ENCODE measurements at regions not wholly inside any gene's neighbourhood (a gene's known extent, or its start where the extent isn't known, plus 50 kb on each side); places are given as distances from the start of the nearest gene placed in this dataset.

DNA sequence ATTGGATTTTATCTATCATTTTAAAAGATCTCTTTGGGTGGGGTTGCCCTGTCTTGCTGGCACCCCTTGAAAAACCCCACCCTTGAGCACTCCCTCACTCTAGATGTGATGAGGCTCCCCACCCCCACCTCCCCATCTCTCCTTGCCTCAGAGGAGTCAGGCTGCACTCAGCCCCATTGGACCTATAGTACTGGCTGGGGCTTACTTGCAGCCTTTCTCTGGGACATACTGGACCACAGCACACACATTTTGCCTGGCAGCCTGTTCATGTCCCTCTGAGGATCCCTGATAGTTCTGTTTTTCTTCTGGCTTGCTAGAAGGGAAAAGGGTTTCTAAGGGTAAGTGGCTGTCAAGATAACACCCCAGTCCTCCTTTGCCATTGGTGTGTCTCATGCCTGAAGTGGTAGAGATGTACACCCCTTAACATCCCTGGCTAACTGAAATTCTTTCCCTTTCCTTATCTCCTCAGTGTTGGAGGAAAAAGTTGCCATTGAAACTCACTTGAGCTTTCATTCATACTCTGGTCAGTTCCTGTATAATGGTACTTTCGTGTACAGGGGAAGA is 553.4 kb upstream of the CITED2 start:
- H3K4me3 Mint-ChIP-seq = no peak overlapping the region
- H3K27ac Mint-ChIP-seq = peak overlapping the region; percentile 41; the same call in 1 of the 2 replicates
- peaks cover 52% of the 10 kb centered on the region for H3K4me1 Mint-ChIP-seq (ENCODE audit: low read depth)
- H3K36me3 Mint-ChIP-seq (ENCODE audit: low read depth) = 0 out of 2 replicates have a peak, but pooled peaks cover 3% of the 10 kb centered on the region
- no peak for DNase-seq
- TF ChIP-seq CTCF (IDR thresholded peaks at IDR 0.05) = no peak
- H3K9me3 Mint-ChIP-seq = no peaks in the 10 kb centered on the region
- H3K27me3 Mint-ChIP-seq (ENCODE audit: insufficient read depth) = peaks cover 2% of the 10 kb centered on the region; the same call in 1 of the 2 replicates

DNA sequence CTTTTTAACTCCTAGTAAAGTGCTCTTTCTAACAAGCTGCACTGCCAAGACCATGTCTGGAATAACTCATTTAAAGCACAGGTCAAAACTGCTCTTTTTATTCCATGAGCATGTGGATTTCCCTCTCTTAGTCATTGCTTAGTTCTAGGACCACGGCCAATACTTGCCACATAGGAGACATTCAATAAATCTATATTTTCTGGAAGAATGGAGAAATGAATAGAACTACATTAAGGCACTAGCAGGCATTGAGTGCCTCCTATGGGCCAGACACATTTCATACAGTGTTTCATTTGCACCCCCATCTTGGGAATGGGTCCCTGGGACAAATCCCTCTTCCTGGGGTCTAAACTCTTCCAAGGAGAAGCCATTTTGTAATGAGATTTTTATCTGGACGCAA is 552.8 kb upstream of the CITED2 start:
- Mint-ChIP-seq H3K4me3 (no peak overlapping the region), H3K27ac (peak overlapping the region; percentile 77), H3K27me3 (ENCODE audit: insufficient read depth) (peaks cover 2% of the 10 kb centered on the region; the same call in 1 of the 2 replicates), H3K36me3 (ENCODE audit: low read depth) (0 out of 2 replicates have a peak, but pooled peaks cover 3% of the 10 kb centered on the region), H3K4me1 (ENCODE audit: low read depth) (peaks cover 52% of the 10 kb centered on the region), H3K9me3 (no peaks in the 10 kb centered on the region)
- TF ChIP-seq CTCF (IDR thresholded peaks at IDR 0.05) = peak; percentile 71
- peak; percentile 81 for DNase-seq

GRCh38 chr6:139926711-139927110 is 552.3 kb upstream of the CITED2 start:
- TF ChIP-seq CTCF (IDR thresholded peaks at IDR 0.05) = no peak

DNA sequence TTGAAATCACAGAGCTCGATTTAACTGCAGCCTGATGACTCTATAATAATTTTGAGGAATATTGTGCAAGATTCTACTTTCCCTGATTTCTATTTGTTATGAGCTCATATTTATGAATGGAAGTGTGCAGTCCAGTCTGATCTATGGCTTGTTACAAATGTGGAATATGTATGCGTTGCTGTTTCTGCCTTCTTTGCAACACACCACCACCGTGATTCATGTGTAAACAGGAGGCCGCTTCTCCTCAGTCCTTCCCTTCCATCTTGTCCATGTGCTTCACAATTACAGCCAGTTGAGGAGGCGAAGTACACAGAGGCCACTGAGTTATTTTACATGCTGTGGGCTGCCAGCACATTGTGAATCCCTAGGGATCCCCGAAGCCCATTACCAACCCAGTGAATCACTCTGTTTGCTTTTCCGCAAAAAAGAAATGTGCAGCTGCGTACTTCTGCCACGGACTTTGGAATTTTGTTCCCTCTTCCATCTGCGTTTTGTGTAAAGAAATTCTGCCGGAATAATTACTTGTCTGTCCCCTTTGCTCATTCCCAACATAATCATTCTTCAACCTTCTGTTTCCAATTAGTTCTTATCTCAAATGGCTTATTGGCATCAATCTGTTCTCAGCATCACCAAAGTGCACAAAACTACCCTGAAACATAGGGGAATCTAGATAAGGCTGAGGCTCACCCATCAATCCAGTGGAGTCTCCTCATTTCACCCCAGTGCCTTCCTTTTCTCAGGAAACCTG is 551.6 kb upstream of the CITED2 start:
- peaks cover 2% of the 10 kb centered on the region; the same call in 1 of the 2 replicates for H3K27me3 Mint-ChIP-seq (ENCODE audit: insufficient read depth)
- peak overlapping the region; percentile 77 for H3K27ac Mint-ChIP-seq
- H3K4me1 Mint-ChIP-seq (ENCODE audit: low read depth) = peaks cover 46% of the 10 kb centered on the region
- peak overlapping the region; percentile 46 for H3K4me3 Mint-ChIP-seq
- TF ChIP-seq CTCF (IDR thresholded peaks at IDR 0.05) = no peak
- H3K36me3 Mint-ChIP-seq (ENCODE audit: low read depth) = 0 out of 2 replicates have a peak, but pooled peaks cover 3% of the 10 kb centered on the region
- H3K9me3 Mint-ChIP-seq = no peaks in the 10 kb centered on the region
- DNase-seq = peak; percentile 23

More at GRCh38 chr6:139926711-139927110, 552.3 kb upstream of the CITED2 start:
- H3K9me3 Mint-ChIP-seq = no peaks in the 10 kb centered on the region
- DNase-seq = peak; percentile 47
- H3K4me3 Mint-ChIP-seq = peak overlapping the region; percentile 46; the same call in 1 of the 2 replicates
- peak overlapping the region; percentile 77 for H3K27ac Mint-ChIP-seq
- peaks cover 48% of the 10 kb centered on the region for H3K4me1 Mint-ChIP-seq (ENCODE audit: low read depth)
- peaks cover 2% of the 10 kb centered on the region; the same call in 1 of the 2 replicates for H3K27me3 Mint-ChIP-seq (ENCODE audit: insufficient read depth)
- 0 out of 2 replicates have a peak, but pooled peaks cover 3% of the 10 kb centered on the region for H3K36me3 Mint-ChIP-seq (ENCODE audit: low read depth)

DNA sequence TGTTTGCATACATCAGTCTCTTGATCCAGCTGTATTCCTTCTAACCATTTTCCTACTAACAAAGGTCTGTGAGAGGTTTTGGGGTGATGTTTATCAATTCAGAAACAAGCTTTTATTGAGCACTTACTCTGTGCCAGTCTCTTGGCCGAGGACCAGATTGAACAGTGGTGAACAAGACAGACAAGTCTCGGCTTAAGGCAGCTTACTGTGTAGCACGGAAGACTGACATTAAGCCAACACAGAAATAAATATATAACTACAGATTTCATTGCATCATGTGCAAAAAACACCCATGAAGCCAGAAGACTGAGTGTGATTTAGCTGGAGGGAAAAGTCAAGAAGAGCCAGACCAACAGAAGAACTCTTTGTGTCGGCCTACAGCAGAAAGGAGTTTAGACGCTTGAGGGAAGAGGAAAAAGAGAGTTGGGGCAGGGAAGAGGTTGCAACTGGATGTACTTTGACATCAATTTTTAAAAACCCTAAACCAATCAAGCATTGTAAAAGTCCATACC is 549.6 kb upstream of the CITED2 start:
- no peak for TF ChIP-seq CTCF (IDR thresholded peaks at IDR 0.05)
- Mint-ChIP-seq H3K27ac (no peak overlapping the region), H3K9me3 (no peaks in the 10 kb centered on the region), H3K36me3 (ENCODE audit: low read depth) (no peaks in the 10 kb centered on the region), H3K4me3 (no peak overlapping the region), H3K4me1 (ENCODE audit: low read depth) (peaks cover 58% of the 10 kb centered on the region), H3K27me3 (ENCODE audit: insufficient read depth) (peaks cover 2% of the 10 kb centered on the region; the same call in 1 of the 2 replicates)
- DNase-seq = no peak

Measured in HFFc6 (cell line).